GM23338 (cell line): ENCODE measurements at regions not wholly inside any gene's neighbourhood (a gene's known extent, or its start where the extent isn't known, plus 50 kb on each side); places are given as distances from the start of the nearest gene placed in this dataset.

ENCODE experiments used
- ATAC-seq: fragments of 200-7000 bp; cut with Tn5 transposase; 3 replicates; pipeline ENCODE4 v1.9.1; 2020
- DNase-seq: peaks from one replicate; pipeline ENCODE4 v3.0.0-alpha.2; 2015; ENCODE audit warnings: low spot score
- H2AFZ ChIP-seq: fragments of 200-600 bp; sonication (generic); 2 replicates; pipeline ENCODE4 v1.8.0; 2016; ENCODE audit warnings: antibody characterized with exemption, mild to moderate bottlenecking, moderate library complexity
- H3F3A ChIP-seq: fragments of 200-600 bp; sonication (generic); replicated peaks from 2 replicates; pipeline ENCODE4 v1.8.0; 2017; ENCODE audit warnings: antibody characterized with exemption, mixed run types, low read depth
- H3K27ac ChIP-seq: fragments of 200-600 bp; sonication (generic); 2 replicates; pipeline ENCODE4 v1.6.1; 2016; ENCODE audit warnings: low read depth
- H3K27me3 ChIP-seq: fragments of 200-600 bp; sonication (generic); 2 replicates; pipeline ENCODE4 v1.8.0; 2016; ENCODE audit warnings: mild to moderate bottlenecking, mixed run types, moderate library complexity; ENCODE audit not compliant: insufficient read depth
- H3K36me3 ChIP-seq: fragments of 200-600 bp; sonication (generic); 2 replicates; pipeline ENCODE4 v1.8.0; 2016; ENCODE audit warnings: mild to moderate bottlenecking; ENCODE audit not compliant: insufficient read depth
- H3K4me1 ChIP-seq: fragments of 200-600 bp; sonication (generic); 2 replicates; pipeline ENCODE4 v1.8.0; 2016; ENCODE audit warnings: mild to moderate bottlenecking, moderate library complexity; ENCODE audit not compliant: insufficient read depth
- H3K4me2 ChIP-seq: fragments of 200-600 bp; sonication (generic); 2 replicates; pipeline ENCODE4 v1.7.1; 2017; ENCODE audit warnings: mixed run types
- H3K4me3 ChIP-seq: fragments of 200-600 bp; sonication (generic); 2 replicates; pipeline ENCODE4 v1.6.1; 2016; ENCODE audit warnings: mixed run types
- H3K79me2 ChIP-seq: fragments of 200-600 bp; sonication (generic); replicated peaks from 2 replicates; pipeline ENCODE4 v1.8.0; 2017; ENCODE audit warnings: mild to moderate bottlenecking; ENCODE audit not compliant: insufficient read depth
- H3K9me2 ChIP-seq: fragments of 200-600 bp; sonication (generic); 2 replicates; pipeline ENCODE4 v1.8.0; 2017; ENCODE audit not compliant: insufficient read depth
- H4K20me1 ChIP-seq: fragments of 200-600 bp; sonication (generic); replicated peaks from 2 replicates; pipeline ENCODE4 v1.8.0; 2017; ENCODE audit warnings: mild to moderate bottlenecking; ENCODE audit not compliant: insufficient read depth
- H3K27ac Mint-ChIP-seq: 2 replicates; pipeline ENCODE4 v1.8.0; 2020; ENCODE audit warnings: inconsistent platforms, mild to moderate bottlenecking, moderate library complexity, mixed read lengths
- H3K27me3 Mint-ChIP-seq: 3 replicates; pipeline ENCODE4 v1.8.0; 2022; ENCODE audit warnings: low read depth, mild to moderate bottlenecking, moderate library complexity, mixed read lengths, inconsistent platforms; ENCODE audit not compliant: insufficient read depth, poor library complexity
- H3K36me3 Mint-ChIP-seq: 3 replicates; pipeline ENCODE4 v1.8.0; 2021; ENCODE audit warnings: low read depth, mild to moderate bottlenecking, inconsistent platforms, moderate library complexity, mixed read lengths
- H3K4me1 Mint-ChIP-seq: 3 replicates; pipeline ENCODE4 v1.8.0; 2020; ENCODE audit warnings: mild to moderate bottlenecking, inconsistent platforms, mixed read lengths
- H3K4me3 Mint-ChIP-seq: 3 replicates; pipeline ENCODE4 v1.8.0; 2021; ENCODE audit warnings: moderate library complexity, mild to moderate bottlenecking, inconsistent platforms, mixed read lengths
- H3K9me3 Mint-ChIP-seq: 3 replicates; pipeline ENCODE4 v1.8.0; 2020; ENCODE audit warnings: moderate library complexity, mild to moderate bottlenecking, inconsistent platforms, mixed read lengths
- CTCF ChIP-seq, 2 experiments: fragments of 200-600 bp in 1 of 2; sonication (generic) in 1 of 2; conservative IDR thresholded peaks; 2 replicates each; pipeline versions ENCODE4 v1.5.1 to v1.6.1; 2016 to 2017; ENCODE audit warnings: antibody characterized with exemption in 2 of 2, low read depth in 2 of 2, mild to moderate bottlenecking in 2 of 2, moderate library complexity in 1 of 2
- EZH2 ChIP-seq: fragments of 200-600 bp; sonication (generic); IDR thresholded peaks from one replicate; pipeline ENCODE4 v1.8.0; 2017; ENCODE audit warnings: antibody characterized with exemption, mild to moderate bottlenecking, low read depth; ENCODE audit not compliant: unreplicated experiment
- EZH2phosphoT487 ChIP-seq: fragments of 200-600 bp; sonication (generic); IDR thresholded peaks from one replicate; pipeline ENCODE4 v1.8.1; 2018; ENCODE audit warnings: antibody characterized with exemption; ENCODE audit not compliant: unreplicated experiment
- STAT1 ChIP-seq: IDR thresholded peaks from one replicate; pipeline ENCODE4 v1.6.1; 2016; ENCODE audit warnings: antibody characterized with exemption; ENCODE audit not compliant: unreplicated experiment
- ZNF114 ChIP-seq: fragments of 250-450 bp; sonication (Bioruptor Pico); IDR thresholded peaks from 2 replicates; pipeline ENCODE4 v1.5.0; 2020; ENCODE audit warnings: mild to moderate bottlenecking, moderate library complexity
- TF ChIP-seq, protein P1 (sequence below): fragments of 250-450 bp; sonication (Bioruptor Pico); IDR thresholded peaks from 2 replicates; pipeline ENCODE4 v1.5.0; 2020; ENCODE audit warnings: mild to moderate bottlenecking, moderate library complexity

DNA sequence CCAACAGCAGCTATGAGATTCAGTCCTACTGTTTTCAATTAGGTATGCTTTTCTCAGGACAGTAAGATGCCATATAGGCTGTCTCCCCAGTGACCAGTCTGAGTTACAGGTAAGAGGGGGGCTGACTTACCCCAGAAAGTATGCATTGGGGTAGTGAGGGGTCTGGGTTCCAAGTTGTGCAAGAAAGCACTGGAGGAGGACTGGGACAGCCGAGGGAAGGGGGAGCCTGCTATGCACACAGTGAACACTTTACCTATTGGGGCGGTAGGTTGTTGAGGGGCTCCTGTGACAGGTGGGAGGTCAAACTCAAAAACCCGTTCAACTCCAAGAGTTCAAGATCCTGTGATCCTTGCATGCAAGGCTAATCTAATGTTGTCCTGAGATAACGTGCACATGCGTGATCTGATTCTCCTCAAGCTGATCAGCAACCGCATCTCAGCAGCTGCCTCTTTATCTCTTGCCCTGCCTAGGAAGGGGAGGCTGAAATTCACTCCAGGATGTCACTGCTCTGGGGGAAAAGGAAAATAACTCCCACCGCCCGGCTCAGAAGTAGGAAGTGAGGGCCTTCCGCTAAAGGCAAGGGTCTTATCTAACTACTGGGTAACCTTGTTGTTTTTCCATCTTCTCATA lies 108.8 kb upstream of the KIT start (continued):
- TF ChIP-seq, protein P1, sequence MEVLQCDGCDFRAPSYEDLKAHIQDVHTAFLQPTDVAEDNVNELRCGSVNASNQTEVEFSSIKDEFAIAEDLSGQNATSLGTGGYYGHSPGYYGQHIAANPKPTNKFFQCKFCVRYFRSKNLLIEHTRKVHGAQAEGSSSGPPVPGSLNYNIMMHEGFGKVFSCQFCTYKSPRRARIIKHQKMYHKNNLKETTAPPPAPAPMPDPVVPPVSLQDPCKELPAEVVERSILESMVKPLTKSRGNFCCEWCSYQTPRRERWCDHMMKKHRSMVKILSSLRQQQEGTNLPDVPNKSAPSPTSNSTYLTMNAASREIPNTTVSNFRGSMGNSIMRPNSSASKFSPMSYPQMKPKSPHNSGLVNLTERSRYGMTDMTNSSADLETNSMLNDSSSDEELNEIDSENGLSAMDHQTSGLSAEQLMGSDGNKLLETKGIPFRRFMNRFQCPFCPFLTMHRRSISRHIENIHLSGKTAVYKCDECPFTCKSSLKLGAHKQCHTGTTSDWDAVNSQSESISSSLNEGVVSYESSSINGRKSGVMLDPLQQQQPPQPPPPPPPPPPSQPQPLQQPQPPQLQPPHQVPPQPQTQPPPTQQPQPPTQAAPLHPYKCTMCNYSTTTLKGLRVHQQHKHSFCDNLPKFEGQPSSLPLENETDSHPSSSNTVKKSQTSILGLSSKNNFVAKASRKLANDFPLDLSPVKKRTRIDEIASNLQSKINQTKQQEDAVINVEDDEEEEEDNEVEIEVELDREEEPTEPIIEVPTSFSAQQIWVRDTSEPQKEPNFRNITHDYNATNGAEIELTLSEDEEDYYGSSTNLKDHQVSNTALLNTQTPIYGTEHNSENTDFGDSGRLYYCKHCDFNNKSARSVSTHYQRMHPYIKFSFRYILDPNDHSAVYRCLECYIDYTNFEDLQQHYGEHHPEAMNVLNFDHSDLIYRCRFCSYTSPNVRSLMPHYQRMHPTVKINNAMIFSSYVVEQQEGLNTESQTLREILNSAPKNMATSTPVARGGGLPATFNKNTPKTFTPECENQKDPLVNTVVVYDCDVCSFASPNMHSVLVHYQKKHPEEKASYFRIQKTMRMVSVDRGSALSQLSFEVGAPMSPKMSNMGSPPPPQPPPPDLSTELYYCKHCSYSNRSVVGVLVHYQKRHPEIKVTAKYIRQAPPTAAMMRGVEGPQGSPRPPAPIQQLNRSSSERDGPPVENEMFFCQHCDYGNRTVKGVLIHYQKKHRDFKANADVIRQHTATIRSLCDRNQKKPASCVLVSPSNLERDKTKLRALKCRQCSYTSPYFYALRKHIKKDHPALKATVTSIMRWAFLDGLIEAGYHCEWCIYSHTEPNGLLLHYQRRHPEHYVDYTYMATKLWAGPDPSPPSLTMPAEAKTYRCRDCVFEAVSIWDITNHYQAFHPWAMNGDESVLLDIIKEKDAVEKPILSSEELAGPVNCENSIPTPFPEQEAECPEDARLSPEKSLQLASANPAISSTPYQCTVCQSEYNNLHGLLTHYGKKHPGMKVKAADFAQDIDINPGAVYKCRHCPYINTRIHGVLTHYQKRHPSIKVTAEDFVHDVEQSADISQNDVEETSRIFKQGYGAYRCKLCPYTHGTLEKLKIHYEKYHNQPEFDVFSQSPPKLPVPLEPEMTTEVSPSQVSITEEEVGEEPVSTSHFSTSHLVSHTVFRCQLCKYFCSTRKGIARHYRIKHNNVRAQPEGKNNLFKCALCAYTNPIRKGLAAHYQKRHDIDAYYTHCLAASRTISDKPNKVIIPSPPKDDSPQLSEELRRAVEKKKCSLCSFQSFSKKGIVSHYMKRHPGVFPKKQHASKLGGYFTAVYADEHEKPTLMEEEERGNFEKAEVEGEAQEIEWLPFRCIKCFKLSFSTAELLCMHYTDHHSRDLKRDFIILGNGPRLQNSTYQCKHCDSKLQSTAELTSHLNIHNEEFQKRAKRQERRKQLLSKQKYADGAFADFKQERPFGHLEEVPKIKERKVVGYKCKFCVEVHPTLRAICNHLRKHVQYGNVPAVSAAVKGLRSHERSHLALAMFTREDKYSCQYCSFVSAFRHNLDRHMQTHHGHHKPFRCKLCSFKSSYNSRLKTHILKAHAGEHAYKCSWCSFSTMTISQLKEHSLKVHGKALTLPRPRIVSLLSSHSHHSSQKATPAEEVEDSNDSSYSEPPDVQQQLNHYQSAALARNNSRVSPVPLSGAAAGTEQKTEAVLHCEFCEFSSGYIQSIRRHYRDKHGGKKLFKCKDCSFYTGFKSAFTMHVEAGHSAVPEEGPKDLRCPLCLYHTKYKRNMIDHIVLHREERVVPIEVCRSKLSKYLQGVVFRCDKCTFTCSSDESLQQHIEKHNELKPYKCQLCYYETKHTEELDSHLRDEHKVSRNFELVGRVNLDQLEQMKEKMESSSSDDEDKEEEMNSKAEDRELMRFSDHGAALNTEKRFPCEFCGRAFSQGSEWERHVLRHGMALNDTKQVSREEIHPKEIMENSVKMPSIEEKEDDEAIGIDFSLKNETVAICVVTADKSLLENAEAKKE (CRISPR knock-in tag), result no peak
- TF ChIP-seq EZH2phosphoT487, result no peak
- no peak for TF ChIP-seq CTCF (conservative IDR thresholded peaks at IDR 0.05; ENCODE audit: low read depth in 2 of 2)
- TF ChIP-seq ZNF114, result no peak

GRCh38 chr4:54550395-54551171 lies 107.2 kb upstream of the KIT start:
- Histone ChIP-seq H3F3A (no peaks in the 10 kb centered on the region), H3K79me2 (no peaks in the 10 kb centered on the region), H3K4me2 (no peak overlapping the region), H3K4me3 (no peak overlapping the region), H4K20me1 (no peaks in the 10 kb centered on the region), H3K9me2 (no peaks in the 10 kb centered on the region), H3K27ac (no peak overlapping the region), H3K4me1 (peaks cover 9% of the 10 kb centered on the region), H3K36me3 (no peaks in the 10 kb centered on the region), H2AFZ (0 out of 2 replicates have a peak overlapping the region, but pooled peaks have one; percentile 52), H3K27me3 (no peaks in the 10 kb centered on the region)
- ATAC-seq, result peak; percentile 68
- Mint-ChIP-seq H3K4me3 (no peak overlapping the region), H3K27me3 (peaks cover 3% of the 10 kb centered on the region), H3K9me3 (no peaks in the 10 kb centered on the region; the same call in 2 of the 3 replicates), H3K36me3 (no peaks in the 10 kb centered on the region), H3K27ac (no peak overlapping the region), H3K4me1 (peaks cover 35% of the 10 kb centered on the region)
- TF ChIP-seq EZH2, result no peak
- TF ChIP-seq STAT1, result no peak
- DNase-seq, result peak; percentile 36
